ENCODE measurements at regions not wholly inside any gene's neighbourhood (a gene's known extent, or its start where the extent isn't known, plus 50 kb on each side); places are given as distances from the start of the nearest gene placed in this dataset.

GRCh38 chr1:13935336-13935735, 235.3 kb downstream of the PRDM2 start:
- Histone ChIP-seq H4K20me1 (ENCODE audit: insufficient read depth, poor library complexity, severe bottlenecking) (no peaks in the 10 kb centered on the region), H3K4me2 (no peak overlapping the region), H3K4me1 (ENCODE audit: insufficient read depth) (no peaks in the 10 kb centered on the region), H3K36me3 (replicated peaks; ENCODE audit: insufficient read depth, low read depth) (no peaks in the 10 kb centered on the region), H2AFZ (no peak overlapping the region), H3K27ac (no peak overlapping the region), H3K79me2 (no peaks in the 10 kb centered on the region), H3K9me3 (ENCODE audit: low read depth) (no peaks in the 10 kb centered on the region), H3K4me3 (no peak overlapping the region), H3K9me2 (replicated peaks; ENCODE audit: insufficient read depth) (no peaks in the 10 kb centered on the region), H3K27me3 (peaks cover 3% of the 10 kb centered on the region)
- DNase-seq (ENCODE audit: low spot score) = no peak
- TF ChIP-seq EZH2 (IDR thresholded peaks at IDR 0.05; ENCODE audit: borderline replicate concordance) (no peak), EZH2phosphoT487 (IDR thresholded peaks at IDR 0.05; ENCODE audit: low read depth, severe bottlenecking, unreplicated experiment) (no peak)
- TF ChIP-seq, protein P1, sequence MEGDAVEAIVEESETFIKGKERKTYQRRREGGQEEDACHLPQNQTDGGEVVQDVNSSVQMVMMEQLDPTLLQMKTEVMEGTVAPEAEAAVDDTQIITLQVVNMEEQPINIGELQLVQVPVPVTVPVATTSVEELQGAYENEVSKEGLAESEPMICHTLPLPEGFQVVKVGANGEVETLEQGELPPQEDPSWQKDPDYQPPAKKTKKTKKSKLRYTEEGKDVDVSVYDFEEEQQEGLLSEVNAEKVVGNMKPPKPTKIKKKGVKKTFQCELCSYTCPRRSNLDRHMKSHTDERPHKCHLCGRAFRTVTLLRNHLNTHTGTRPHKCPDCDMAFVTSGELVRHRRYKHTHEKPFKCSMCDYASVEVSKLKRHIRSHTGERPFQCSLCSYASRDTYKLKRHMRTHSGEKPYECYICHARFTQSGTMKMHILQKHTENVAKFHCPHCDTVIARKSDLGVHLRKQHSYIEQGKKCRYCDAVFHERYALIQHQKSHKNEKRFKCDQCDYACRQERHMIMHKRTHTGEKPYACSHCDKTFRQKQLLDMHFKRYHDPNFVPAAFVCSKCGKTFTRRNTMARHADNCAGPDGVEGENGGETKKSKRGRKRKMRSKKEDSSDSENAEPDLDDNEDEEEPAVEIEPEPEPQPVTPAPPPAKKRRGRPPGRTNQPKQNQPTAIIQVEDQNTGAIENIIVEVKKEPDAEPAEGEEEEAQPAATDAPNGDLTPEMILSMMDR (IDR thresholded peaks at IDR 0.05; ENCODE audit: poor library complexity) = no peak
- WGBS (ENCODE audit: low lambda C conversion rate, missing lambda C conversion rate) = 56% methylated on average over 5 of the region's 5 CpGs

GRCh38 chr1:13941315-13941714, 241.3 kb downstream of the PRDM2 start:
- TF ChIP-seq EZH2phosphoT487 (IDR thresholded peaks at IDR 0.05; ENCODE audit: low read depth, severe bottlenecking, unreplicated experiment) (no peak), EZH2 (IDR thresholded peaks at IDR 0.05; ENCODE audit: borderline replicate concordance) (no peak)
- TF ChIP-seq, protein P1 (IDR thresholded peaks at IDR 0.05; ENCODE audit: poor library complexity) = no peak
- 75% methylated on average over 1 of the region's 1 CpG for WGBS (ENCODE audit: low lambda C conversion rate, missing lambda C conversion rate)

DNA sequence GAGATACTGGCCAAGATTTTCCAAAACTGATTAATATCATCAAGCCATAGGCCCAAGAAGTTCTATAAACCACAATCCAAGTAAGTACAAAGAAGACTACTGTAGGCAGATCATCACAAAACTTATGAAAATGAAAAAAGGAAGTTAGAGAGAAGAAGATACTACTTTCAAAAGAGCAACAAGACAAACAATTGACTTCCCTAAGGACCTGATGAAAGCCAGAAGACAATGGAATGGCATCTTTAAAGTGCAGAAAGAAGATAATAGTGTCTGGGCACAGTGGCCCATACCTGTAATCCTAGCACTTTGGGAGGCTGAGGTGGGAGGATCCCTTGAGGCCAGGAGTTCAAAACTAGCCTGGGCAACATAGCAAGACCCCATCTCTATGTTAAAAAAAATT, 243.1 kb downstream of the PRDM2 start:
- H3K4me3 ChIP-seq = no peak overlapping the region
- TF ChIP-seq, protein P1 (IDR thresholded peaks at IDR 0.05; ENCODE audit: poor library complexity) = no peak
- TF ChIP-seq EZH2 (IDR thresholded peaks at IDR 0.05; ENCODE audit: borderline replicate concordance) = no peak
- no peak for TF ChIP-seq EZH2phosphoT487 (IDR thresholded peaks at IDR 0.05; ENCODE audit: low read depth, severe bottlenecking, unreplicated experiment)
- no peaks in the 10 kb centered on the region for H3K79me2 ChIP-seq
- H3K4me1 ChIP-seq (ENCODE audit: insufficient read depth) = no peaks in the 10 kb centered on the region
- no peaks in the 10 kb centered on the region for H3K36me3 ChIP-seq (replicated peaks; ENCODE audit: insufficient read depth, low read depth)
- H3K9me2 ChIP-seq (replicated peaks; ENCODE audit: insufficient read depth) = no peaks in the 10 kb centered on the region
- H3K4me2 ChIP-seq = no peak overlapping the region
- no peak overlapping the region for H3K27ac ChIP-seq
- H3K27me3 ChIP-seq = no peaks in the 10 kb centered on the region
- H3K9me3 ChIP-seq (ENCODE audit: low read depth) = no peaks in the 10 kb centered on the region
- H2AFZ ChIP-seq = no peak overlapping the region
- no peaks in the 10 kb centered on the region for H4K20me1 ChIP-seq (ENCODE audit: insufficient read depth, poor library complexity, severe bottlenecking)
- DNase-seq (ENCODE audit: low spot score) = no peak

More at GRCh38 chr1:13941315-13941714, 241.3 kb downstream of the PRDM2 start:
- H4K20me1 ChIP-seq (ENCODE audit: insufficient read depth, poor library complexity, severe bottlenecking) = no peaks in the 10 kb centered on the region
- H3K4me3 ChIP-seq = no peak overlapping the region
- no peaks in the 10 kb centered on the region for H3K36me3 ChIP-seq (replicated peaks; ENCODE audit: insufficient read depth, low read depth)
- H3K27me3 ChIP-seq = no peaks in the 10 kb centered on the region
- H2AFZ ChIP-seq = no peak overlapping the region
- DNase-seq (ENCODE audit: low spot score) = no peak
- H3K4me2 ChIP-seq = no peak overlapping the region
- no peak overlapping the region for H3K27ac ChIP-seq
- H3K9me2 ChIP-seq (replicated peaks; ENCODE audit: insufficient read depth) = no peaks in the 10 kb centered on the region
- H3K9me3 ChIP-seq (ENCODE audit: low read depth) = no peaks in the 10 kb centered on the region
- H3K4me1 ChIP-seq (ENCODE audit: insufficient read depth) = no peaks in the 10 kb centered on the region
- no peaks in the 10 kb centered on the region for H3K79me2 ChIP-seq

- Histone ChIP-seq H3K36me3 (replicated peaks; ENCODE audit: insufficient read depth, low read depth) (no peaks in the 10 kb centered on the region), H3K27me3 (no peaks in the 10 kb centered on the region), H3K9me3 (ENCODE audit: low read depth) (no peaks in the 10 kb centered on the region), H2AFZ (no peak overlapping the region), H3K4me3 (no peak overlapping the region), H3K4me1 (ENCODE audit: insufficient read depth) (no peaks in the 10 kb centered on the region), H3K79me2 (no peaks in the 10 kb centered on the region), H3K9me2 (replicated peaks; ENCODE audit: insufficient read depth) (no peaks in the 10 kb centered on the region), H3K4me2 (no peak overlapping the region), H4K20me1 (ENCODE audit: insufficient read depth, poor library complexity, severe bottlenecking) (no peaks in the 10 kb centered on the region), H3K27ac (no peak overlapping the region)
- DNase-seq (ENCODE audit: low spot score) = no peak
- no peak for TF ChIP-seq EZH2 (IDR thresholded peaks at IDR 0.05; ENCODE audit: borderline replicate concordance)
- TF ChIP-seq, protein P1 (IDR thresholded peaks at IDR 0.05; ENCODE audit: poor library complexity) = no peak
- no peak for TF ChIP-seq EZH2phosphoT487 (IDR thresholded peaks at IDR 0.05; ENCODE audit: low read depth, severe bottlenecking, unreplicated experiment)
- 93% methylated on average over 2 of the region's 2 CpGs for WGBS (ENCODE audit: low lambda C conversion rate, missing lambda C conversion rate)
Measured at GRCh38 chr1:13945856-13946255, 245.9 kb downstream of the PRDM2 start.

All from hepatocyte (in vitro differentiated cells).